Choroid plexus epithelial cell (primary cell): ENCODE measurements at regions not wholly inside any gene's neighbourhood (a gene's known extent, or its start where the extent isn't known, plus 50 kb on each side); places are given as distances from the start of the nearest gene placed in this dataset.

ENCODE experiments used
- DNase-seq: peaks from one replicate; pipeline ENCODE4 v3.0.0-alpha.2; 2010; ENCODE audit warnings: low read depth
- H3K4me3 ChIP-seq: 2 replicates; pipeline ENCODE4 v1.5.1; 2011; ENCODE audit warnings: low read depth, mild to moderate bottlenecking, control low read depth, low read length, moderate library complexity
- CTCF ChIP-seq: conservative IDR thresholded peaks from 2 replicates; pipeline ENCODE4 v1.5.1; 2011; ENCODE audit warnings: low read depth, mild to moderate bottlenecking, control low read depth, inconsistent platforms, low read length, moderate library complexity

- TF ChIP-seq CTCF = no peak
- DNase-seq = peak; percentile 56
- no peak overlapping the region for H3K4me3 ChIP-seq
Observed at GRCh38 chr1:116826818-116827606, 72.8 kb downstream of the CD2 start.

GRCh38 chr1:116827607-116828105, 73.4 kb downstream of the CD2 start:
- no peak for TF ChIP-seq CTCF
- no peak for DNase-seq
- H3K4me3 ChIP-seq = no peak overlapping the region

- DNase-seq = no peak
- no peak for TF ChIP-seq CTCF
- no peak overlapping the region for H3K4me3 ChIP-seq
Observed at GRCh38 chr1:116832308-116832931, 77.3 kb upstream of the PTGFRN start.

- H3K4me3 ChIP-seq = no peak overlapping the region
- DNase-seq = no peak
- TF ChIP-seq CTCF = no peak
Observed at GRCh38 chr1:116832932-116833578, 76.7 kb upstream of the PTGFRN start.

GRCh38 chr1:116833718-116834117, 76.0 kb upstream of the PTGFRN start:
- H3K4me3 ChIP-seq = no peak overlapping the region
- DNase-seq = no peak

GRCh38 chr1:116834595-116834994, 75.1 kb upstream of the PTGFRN start:
- no peak overlapping the region for H3K4me3 ChIP-seq
- no peak for TF ChIP-seq CTCF
- no peak for DNase-seq

More at GRCh38 chr1:116833718-116834117, 76.0 kb upstream of the PTGFRN start:
- no peak for TF ChIP-seq CTCF
